ENCODE measurements at regions not wholly inside any gene's neighbourhood (a gene's known extent, or its start where the extent isn't known, plus 50 kb on each side); places are given as distances from the start of the nearest gene placed in this dataset.

- WGBS (ENCODE audit: insufficient coverage) = 74% methylated on average over 3 of the region's 4 CpGs
Observed at GRCh38 chr12:77122236-77122635, 56.9 kb upstream of the E2F7 start.

GRCh38 chr12:77120156-77121085 lies 55.1 kb upstream of the E2F7 start:
- WGBS (ENCODE audit: insufficient coverage) = no CpG with 5 or more reads among the region's 1 CpG
- H3K36me3 Mint-ChIP-seq = no peaks in the 10 kb centered on the region
- Histone ChIP-seq H3K4me3 (ENCODE audit: low read length) (no peak overlapping the region), H3K27me3 (ENCODE audit: control insufficient read depth, insufficient read depth, low read length) (peaks cover 4% of the 10 kb centered on the region), H3K36me3 (ENCODE audit: control insufficient read depth, insufficient read depth, low read length) (no peaks in the 10 kb centered on the region), H3K4me1 (ENCODE audit: control insufficient read depth, insufficient read depth, low read length) (no peaks in the 10 kb centered on the region), H3K9me3 (ENCODE audit: control insufficient read depth, insufficient read depth, low read length) (no peaks in the 10 kb centered on the region), H3K27ac (ENCODE audit: low read length) (no peak overlapping the region)
- TF ChIP-seq CTCF (IDR thresholded peaks at IDR 0.05) = no peak
- H3K27me3 Mint-ChIP-seq (ENCODE audit: low read depth in 2 of 2) = peaks cover 0 to 3% of the 10 kb centered on the region in 2 donors
- no peaks in the 10 kb centered on the region for H3K9me3 Mint-ChIP-seq
- no peak overlapping the region for H3K4me3 Mint-ChIP-seq
- no peak overlapping the region for H3K27ac Mint-ChIP-seq
- intact Hi-C loops (cut with micrococcal nuclease) = no loop called here
- no peaks in the 10 kb centered on the region for H3K4me1 Mint-ChIP-seq
- ATAC-seq (no peak), DNase-seq (no peak)

More at GRCh38 chr12:77122236-77122635, 56.9 kb upstream of the E2F7 start:
- no peak overlapping the region for H3K4me3 Mint-ChIP-seq
- no peaks in the 10 kb centered on the region for H3K36me3 Mint-ChIP-seq
- Histone ChIP-seq H3K4me3 (ENCODE audit: low read length) (no peak overlapping the region), H3K4me1 (ENCODE audit: control insufficient read depth, insufficient read depth, low read length) (no peaks in the 10 kb centered on the region), H3K27ac (ENCODE audit: low read length) (no peak overlapping the region), H3K27me3 (ENCODE audit: control insufficient read depth, insufficient read depth, low read length) (peaks cover 2% of the 10 kb centered on the region), H3K36me3 (ENCODE audit: control insufficient read depth, insufficient read depth, low read length) (no peaks in the 10 kb centered on the region), H3K9me3 (ENCODE audit: control insufficient read depth, insufficient read depth, low read length) (no peaks in the 10 kb centered on the region)
- TF ChIP-seq CTCF (IDR thresholded peaks at IDR 0.05) = no peak
- H3K27ac Mint-ChIP-seq = no peak overlapping the region
- no peak for ATAC-seq
- H3K4me1 Mint-ChIP-seq = no peaks in the 10 kb centered on the region
- H3K27me3 Mint-ChIP-seq (ENCODE audit: low read depth in 2 of 2) = peaks cover 0 to 3% of the 10 kb centered on the region in 2 donors
- intact Hi-C loops (cut with micrococcal nuclease) = no loop called here
- no peaks in the 10 kb centered on the region for H3K9me3 Mint-ChIP-seq
- no peak for DNase-seq

DNA sequence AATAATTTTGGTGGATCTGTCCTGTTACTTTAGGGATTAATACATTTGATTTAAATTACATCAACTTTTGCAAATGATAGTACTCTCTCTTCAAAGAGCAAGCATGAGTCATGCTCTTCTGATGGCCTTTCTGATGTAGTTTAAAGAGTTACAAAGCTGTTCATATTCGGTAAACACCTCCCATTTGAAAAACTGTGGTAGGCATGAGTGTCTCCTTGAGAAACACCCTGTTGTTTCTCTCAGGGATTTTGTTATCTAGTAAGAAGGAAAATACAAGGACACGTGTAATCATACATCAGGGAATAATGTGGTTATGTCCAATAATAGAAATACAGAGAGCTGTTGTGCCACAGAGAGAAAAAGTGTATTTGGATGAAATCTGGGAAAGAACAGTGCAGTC lies 53.3 kb upstream of the E2F7 start:
- no peaks in the 10 kb centered on the region for H3K36me3 Mint-ChIP-seq
- no peak for TF ChIP-seq CTCF (IDR thresholded peaks at IDR 0.05)
- DNase-seq (no peak), ATAC-seq (no peak)
- no peaks in the 10 kb centered on the region for H3K4me1 ChIP-seq (ENCODE audit: control insufficient read depth, insufficient read depth, low read length)
- H3K4me3 Mint-ChIP-seq = no peak overlapping the region
- intact Hi-C loops (cut with micrococcal nuclease) = no loop called here
- H3K27ac ChIP-seq (ENCODE audit: low read length) = no peak overlapping the region
- H3K27me3 ChIP-seq (ENCODE audit: control insufficient read depth, insufficient read depth, low read length) = peaks cover 4% of the 10 kb centered on the region
- H3K9me3 Mint-ChIP-seq = no peaks in the 10 kb centered on the region
- no peaks in the 10 kb centered on the region for H3K36me3 ChIP-seq (ENCODE audit: control insufficient read depth, insufficient read depth, low read length)
- H3K4me3 ChIP-seq (ENCODE audit: low read length) = no peak overlapping the region
- H3K9me3 ChIP-seq (ENCODE audit: control insufficient read depth, insufficient read depth, low read length) = no peaks in the 10 kb centered on the region
- WGBS (ENCODE audit: insufficient coverage) = 69% methylated on average over 2 of the region's 2 CpGs
- H3K4me1 Mint-ChIP-seq = no peaks in the 10 kb centered on the region
- no peak overlapping the region for H3K27ac Mint-ChIP-seq
- H3K27me3 Mint-ChIP-seq (ENCODE audit: low read depth in 2 of 2) = no peaks in the 10 kb centered on the region
